LHCN-M2 (cell line): ENCODE measurements at regions not wholly inside any gene's neighbourhood (a gene's known extent, or its start where the extent isn't known, plus 50 kb on each side); places are given as distances from the start of the nearest gene placed in this dataset.

Experiments used
- DNase-seq: peaks from one replicate; pipeline ENCODE4 v3.0.0-alpha.2; 2012; ENCODE audit warnings: low read depth

DNA sequence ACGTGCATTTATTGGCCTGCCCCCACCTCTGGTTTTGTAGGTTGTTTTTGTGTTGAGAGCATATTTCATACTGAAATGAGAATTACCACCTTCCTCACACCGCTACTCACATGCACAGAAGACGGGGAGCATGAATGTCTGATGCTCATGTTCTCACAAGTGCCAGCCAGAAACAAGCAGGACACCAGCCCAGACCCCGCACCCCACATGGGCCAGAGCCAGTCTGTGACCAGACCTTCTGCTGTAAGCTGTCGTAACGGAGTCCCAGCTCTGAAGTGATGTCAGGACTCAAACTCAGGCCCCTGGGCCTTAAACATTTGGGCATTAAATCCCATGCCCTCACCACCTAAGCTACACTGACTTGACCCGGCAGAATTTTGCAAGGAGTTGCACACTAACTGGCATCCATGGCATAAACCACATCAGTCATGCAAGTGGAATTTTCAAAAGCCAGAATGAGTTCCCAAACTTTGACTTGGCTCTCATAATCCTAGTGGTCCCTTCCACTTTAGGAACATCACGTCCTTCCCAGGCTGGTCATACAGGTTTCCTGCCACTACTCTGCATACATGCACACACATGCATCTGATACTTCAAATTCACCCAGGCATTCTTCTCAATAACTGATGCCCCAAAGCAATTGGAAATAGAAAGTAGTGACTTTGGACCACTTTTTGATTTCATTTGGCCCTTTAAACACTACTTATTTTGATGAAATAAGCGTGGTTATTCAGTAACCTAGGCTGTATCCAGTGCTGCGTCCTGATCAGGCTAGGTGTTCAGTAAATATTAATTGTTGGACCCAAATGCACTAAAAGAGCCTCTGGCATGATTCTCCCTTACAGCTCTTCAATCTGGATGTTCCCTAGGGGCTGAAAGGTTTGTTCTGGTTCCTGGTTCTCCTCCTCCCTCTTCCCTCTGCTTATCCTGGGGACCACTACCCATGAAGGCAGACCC, 223.1 kb upstream of the ID2 start:
- peak; percentile 54 for DNase-seq

DNA sequence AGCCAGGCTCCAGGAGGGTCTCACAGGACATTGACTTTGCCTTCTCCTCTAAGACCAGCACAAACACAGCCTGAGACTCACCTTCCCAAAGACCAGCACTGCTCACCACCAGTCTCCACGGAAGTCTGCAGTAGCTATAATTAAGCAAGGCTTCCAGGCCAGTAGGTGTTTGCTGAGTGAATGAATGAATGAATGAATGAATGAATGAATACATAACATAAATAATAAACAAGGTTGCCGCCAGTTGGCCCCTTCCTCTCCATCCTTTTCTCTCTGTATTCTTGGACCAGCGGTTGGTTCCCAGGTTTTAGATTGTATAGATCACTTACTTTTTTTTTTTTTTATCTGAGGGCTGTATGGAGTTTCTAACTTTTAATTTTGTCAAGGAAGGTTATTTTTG, 222.4 kb upstream of the ID2 start:
- no peak for DNase-seq

DNA sequence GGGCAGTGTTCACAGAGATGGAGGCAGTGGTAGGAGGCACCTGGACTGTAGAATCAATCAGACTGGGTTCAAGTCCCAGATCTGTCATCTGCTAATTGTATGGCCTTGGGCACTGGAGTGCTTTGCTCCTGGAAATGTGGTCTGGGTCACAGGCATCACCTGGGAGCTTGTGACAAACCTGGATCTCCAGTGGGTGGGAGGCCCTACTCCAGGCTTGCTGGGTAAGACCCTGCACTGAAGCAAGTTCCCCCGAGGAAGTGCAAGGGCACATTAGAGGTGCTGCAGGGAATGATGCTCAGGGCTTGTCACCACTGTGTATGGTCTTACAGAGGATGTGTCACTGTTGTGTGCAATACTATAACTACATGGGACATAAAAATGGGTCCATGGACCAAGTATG, 220.5 kb upstream of the ID2 start:
- no peak for DNase-seq

DNA sequence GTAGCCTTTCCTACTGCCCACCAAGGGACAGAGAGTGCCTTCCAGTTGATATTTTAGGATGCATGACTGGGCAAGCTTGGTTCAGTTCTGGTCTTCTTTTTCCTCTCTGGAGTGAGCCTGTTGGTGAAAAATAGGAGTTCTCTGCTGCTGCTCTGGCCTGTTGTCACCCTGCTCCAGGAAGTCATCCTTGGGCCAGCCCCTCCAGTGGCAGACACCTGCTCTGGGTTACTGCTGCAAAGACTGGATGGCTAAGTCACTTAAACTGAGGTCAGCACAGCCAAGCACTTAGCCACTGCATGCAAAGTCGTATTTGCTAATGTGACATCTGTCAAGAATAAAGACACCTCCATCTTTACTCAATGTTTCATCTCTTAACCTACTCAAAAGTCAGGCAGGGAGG, 219.6 kb upstream of the ID2 start:
- no peak for DNase-seq

DNA sequence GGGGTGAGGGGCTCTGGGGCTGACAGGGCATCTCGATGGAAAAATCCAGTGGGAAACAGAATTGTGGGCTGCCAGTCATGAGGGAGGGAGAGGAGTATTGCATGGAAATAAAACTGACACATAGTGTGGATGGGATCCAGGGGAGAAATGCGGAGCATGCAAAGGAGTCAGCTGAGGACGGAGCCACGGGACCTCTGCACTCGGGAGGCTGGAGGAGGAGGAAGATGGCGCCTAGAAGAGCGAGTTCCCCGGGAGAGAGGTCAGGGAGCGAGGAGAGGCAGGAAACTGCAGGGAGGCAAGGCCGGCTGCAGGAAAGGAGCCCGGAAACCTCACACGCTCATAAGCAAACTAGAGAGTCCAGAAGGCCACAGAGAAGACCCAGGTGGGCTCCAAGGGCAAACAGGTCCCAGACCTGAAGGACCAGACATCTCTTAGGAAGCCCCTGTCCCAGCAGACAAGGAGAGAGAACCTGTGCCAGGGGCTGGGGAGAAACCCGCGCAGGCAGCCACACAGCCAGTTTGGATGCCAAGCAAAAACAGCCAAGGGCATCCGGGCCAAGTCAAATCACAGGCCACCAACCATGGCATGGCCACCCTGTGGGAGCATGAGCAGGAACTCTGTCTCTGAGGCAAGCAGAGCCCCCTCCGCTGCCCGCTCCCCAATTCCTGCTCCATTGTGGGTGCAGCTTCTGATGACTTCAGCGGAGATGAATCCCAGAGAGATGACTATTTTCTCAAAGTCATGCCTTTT, 218.8 kb upstream of the ID2 start:
- DNase-seq, result no peak

DNA sequence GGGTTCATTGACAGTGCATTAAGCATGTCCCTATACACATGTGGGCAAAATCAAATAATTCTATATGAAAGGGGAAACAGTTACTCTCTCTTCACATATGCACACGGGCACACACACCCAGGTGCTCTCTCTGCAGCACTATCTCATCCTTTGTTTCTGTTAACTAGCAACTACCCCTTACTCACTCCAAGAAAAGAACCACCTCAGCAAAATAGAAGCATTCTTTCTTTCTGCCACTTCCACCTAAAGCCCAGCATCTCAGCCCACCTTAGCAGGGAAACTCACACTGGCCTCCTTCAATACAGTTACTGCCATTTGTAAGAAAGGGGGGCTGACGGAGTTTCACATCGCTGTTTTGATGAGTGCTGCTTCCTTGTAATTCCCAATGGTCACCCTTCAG, 216.3 kb upstream of the ID2 start:
- DNase-seq, result no peak

DNA sequence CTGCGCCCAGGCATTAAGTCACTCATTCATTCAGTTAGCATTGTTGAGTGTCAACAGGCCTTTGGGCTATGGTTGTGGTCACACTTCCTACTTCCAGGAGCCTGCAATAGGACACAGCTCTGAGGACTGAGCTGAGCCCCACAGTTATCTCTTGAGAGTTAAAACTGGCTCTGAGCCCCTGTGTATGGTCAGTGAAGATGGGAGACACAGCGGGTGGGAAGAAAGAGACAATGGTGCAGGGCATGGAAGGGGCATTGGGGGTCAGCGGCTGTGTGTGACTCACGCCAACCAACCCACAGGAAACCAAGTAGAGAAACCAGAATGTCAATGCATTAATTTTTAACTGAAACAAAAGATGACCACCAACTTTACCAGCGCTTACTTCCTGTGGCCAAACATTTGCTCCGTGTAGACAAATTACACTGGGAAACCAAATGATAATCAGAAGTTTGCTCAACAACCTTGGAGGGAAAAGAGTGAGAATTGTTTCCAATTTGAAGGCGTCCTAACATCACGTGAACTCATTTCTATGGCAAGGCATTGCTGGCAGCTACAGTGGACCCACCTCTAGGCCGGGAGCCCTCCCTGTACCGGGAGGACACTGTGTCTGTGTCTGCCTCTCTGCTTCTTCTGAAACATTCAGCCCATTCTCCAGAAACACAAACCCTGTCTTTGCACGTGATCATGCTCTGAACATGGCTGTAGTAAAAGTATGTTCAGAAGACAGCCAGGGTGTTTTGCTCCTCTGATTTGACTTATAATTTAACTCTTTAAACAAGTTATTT, 212.0 kb upstream of the ID2 start:
- no peak for DNase-seq

DNA sequence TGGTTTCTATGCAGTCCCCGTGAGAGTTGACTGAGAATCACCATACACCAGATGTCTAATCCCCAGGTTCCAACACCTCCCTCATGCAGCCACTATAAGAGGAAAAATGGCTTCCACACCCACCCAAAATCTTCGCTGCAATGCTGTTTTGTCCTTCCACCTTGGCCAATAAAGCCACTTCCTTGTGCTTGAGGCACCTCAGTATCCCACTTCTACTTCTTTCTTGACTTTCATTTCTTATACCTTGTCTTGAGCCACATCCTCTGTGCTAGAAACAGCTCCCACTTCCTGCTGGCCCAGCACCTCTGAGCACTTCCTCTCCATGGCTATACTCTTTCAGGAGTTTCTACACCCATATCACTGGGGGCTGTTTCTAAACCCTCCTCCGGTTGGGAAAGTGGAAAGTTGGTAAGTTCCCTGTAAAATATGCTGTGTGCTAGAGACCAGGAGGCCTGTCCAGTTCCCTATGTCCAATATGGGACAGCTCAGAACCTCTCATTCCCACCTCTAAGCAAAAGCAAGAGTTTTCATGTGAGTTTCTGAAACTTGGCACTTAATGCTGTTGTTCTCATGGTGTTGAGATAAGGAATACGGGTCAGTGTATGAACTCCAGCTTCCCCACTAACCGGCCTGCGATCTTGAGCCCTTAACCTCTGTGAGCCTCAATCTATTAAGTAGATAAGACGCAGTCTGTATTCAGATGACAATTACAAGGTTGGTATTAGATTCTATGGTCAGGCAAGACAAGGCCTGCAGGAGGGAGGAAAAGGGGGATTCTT, 209.1 kb upstream of the ID2 start:
- no peak for DNase-seq

DNA sequence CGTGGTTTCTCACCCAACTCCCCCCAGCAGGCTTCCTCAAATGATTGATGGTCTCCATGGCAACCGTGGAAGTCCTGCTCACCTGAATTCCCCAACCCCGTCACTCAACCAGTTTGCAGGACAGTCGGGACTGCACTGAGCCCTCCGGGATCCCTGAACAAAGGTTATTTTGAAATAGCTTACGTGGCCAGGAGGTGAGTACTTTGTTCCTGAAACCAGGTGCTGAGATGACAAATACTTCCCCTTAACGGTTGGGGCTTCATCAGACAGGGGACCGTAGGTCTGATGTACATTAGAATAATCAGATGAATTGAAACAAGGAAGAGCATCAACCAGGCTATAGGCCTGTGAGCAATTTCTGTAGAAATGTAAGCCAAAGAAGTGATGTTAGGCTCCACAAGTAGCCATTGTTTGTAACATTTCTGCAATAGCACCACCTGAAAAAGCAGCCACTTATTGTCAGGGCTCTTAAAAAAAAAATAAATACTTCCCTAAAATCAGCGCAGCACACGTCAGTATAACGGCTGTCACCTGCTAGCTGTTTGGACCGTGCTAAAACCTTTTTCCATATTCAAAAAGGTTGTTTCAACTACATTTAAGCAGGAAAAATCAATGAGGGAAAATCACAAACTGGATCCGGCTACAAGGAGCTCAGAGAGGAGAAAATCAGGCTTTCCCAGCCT, 206.4 kb upstream of the ID2 start:
- DNase-seq, result no peak

DNA sequence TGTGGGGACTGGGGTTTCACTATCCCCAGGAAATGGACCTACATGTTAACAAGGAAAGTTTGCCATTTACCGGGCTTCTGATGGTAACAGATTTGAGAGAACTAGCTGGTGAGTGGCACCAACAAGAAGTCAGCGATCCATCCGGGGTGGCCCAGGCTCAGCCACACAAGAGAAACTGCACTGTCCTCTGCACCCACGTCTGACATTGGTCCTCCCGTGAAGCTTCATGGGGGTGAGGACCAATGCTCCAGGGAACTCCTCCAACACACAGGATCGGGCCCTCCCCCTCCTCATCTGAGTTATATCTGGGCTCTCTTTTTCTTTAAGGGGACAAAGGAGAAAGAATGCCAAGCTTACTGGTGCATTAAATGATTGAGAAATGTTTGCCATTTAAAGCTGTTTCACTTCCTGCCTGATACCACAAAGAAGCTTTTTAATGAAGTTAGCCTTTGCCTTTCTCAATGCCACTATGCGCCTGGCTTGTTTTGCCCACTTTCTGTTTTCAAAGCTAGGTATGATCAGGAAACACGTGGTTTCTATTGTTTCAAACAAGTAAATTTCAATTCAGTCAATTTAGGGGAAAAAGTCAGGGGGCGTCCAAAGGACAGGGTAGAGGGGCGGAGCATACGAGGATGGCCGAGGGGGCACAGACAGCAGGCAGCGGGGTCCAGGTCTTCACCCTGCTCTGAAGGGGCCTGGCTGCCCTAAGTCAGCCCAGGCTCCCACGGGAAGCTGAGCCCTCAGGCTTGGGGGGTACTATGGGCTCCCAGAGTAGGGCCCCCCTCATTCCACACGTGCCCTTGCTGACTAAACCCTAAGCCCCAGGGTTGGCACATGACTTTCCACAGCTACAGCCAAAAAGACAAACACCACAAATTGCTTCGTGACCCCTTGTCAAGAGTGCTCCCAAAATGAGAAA, 204.0 kb upstream of the ID2 start:
- no peak for DNase-seq

DNA sequence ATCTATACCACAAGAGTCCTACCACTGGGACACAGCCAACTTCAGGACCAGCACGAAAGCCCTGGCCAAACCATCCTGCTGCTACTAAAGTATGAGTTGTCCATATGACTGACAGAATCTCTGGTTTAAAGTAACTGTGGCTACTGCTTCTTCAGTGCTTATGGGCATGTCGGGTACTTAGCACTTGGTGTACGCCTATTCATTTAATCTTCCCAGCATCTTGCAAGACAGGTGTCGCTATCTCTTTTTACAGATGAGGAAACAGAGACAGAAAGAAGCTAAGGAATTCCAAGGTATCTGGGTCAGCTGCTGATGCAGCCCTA, 203.4 kb upstream of the ID2 start:
- DNase-seq, result no peak

DNA sequence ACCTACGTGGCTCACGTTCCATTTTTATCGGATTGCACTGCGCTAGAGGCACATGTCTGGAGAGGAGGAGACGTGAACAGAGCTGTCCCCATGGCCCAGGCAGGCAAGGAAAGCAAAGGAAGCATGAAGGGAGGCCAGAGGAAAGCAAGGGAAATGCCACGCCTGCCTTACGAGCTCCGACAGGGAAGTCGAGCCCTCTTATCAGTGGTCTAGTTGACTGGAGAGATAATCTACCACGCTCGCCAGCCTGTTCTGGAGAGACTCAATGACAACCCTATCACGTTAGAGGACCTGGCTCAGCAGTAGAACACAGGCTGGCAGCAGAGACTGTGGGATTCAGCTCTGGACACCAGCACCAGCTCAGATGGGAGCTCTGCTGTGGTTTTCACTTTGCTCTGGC, 202.6 kb upstream of the ID2 start:
- no peak for DNase-seq

DNA sequence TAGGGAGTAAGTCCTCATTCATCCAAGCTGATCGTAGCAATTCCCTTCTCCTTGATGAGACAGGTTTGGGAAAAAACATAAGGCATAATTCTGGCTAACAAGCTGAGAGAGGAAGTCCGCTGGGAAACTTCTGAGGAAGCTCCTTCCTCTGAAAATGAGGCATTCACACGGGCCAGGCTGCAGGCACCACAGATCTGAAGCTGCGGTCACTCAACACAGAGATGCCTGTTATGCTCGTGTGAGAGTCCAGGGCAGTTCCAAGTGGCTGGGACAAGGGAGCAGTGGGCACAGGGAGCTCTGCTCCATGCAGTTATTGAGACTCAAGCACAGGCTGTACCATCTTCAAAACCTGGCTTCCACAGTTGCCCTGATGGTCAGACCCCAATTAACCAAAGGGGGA, 200.9 kb upstream of the ID2 start:
- no peak for DNase-seq

DNA sequence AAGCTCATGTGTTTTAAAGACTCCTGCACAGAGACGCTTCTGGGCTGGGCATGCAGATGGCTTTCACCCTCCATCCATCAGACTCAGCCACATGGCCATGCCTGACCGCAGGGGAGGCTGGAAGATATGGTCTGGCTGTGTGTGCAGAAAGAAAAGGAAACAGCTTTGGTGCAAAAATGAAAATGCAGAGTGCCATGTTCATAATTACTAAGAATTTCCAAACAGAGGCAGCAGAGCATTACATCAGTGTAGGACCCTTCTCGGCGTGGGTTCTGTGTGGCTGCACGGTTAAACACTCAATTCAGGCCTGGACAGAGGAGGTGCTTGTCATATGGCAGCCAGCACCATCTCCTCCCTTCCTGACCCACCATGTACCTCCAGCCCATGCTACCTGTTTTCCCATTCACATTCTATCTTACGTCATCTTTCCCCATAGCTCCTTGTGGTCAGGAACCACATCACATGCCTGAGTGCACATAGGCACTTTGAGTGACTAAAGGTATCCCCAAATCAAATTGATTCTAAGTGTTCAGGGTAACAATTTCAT, 200.3 kb upstream of the ID2 start:
- DNase-seq, result no peak

DNA sequence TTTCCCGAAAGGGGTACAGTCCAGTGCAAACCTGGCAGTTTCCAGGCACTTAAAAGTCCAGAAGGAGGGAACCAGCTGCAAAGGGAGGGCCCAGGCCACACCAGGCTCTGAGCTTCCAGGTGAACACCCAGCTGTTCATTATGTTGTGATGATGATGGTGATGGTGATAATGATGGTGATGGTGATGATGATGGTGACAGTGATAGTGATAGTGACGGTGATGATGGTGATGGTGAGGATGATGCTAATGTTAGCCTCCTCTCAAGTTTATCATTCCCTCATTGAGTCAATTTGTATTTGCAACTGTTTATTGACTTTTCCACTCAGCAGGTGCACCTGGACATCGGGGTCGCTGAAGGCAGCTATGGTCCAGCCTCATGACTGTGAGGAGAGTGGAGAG, 199.4 kb upstream of the ID2 start:
- DNase-seq, result no peak

DNA sequence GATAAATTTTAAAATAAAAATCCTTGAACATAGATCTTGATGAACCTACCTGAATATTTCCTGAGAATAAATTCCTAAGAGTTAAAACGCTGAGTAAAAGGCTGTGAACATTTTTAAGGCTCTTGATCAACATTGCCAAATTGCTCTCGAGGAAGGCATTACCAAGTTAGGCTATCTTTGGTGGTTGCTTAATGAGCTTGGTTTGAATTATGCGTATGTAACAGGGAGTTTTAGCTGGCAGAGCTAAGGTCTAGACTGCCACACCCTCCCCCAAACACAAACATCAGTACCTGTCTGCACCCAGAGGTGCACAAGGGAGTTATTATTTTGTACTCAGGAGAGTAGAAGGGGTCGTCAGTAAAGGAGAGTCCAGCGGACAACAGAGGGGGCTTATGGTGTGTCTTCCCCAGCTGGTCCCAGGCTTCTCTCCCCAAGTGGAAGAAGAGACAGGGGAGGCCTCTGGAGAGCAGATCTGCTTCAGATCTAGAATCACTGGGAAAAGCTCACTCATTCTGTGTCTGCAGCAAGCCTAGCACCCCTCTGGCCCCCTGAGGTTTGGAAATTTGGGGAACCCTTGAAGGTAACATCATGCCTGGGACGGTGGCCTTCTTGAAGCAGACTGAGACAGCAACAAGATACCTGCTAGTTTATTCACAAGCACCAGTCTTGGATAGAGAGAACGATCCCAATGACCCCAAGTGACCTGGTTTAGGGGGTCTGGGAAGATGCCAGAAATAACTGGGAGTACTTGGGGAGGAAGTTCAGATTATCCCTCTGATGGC, 197.2 kb upstream of the ID2 start:
- DNase-seq, result no peak

DNA sequence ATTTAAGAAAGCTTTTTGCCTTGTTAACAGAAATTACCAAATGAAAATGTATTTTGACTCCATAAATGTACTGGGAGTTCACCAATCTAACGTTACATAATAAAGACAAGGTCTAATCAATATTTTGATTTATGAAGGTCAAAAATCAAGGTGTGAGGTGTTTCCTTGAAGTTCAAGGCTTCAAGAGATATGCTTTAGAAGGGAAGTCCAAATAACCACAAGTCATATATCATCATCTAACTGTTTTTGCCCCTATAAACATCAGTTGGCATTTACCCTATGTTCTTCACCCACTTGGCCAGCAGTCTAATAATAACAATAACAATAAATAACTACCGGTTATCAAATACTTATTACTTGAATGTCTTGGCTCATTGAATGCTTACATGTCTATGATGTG, 196.1 kb upstream of the ID2 start:
- DNase-seq, result no peak

DNA sequence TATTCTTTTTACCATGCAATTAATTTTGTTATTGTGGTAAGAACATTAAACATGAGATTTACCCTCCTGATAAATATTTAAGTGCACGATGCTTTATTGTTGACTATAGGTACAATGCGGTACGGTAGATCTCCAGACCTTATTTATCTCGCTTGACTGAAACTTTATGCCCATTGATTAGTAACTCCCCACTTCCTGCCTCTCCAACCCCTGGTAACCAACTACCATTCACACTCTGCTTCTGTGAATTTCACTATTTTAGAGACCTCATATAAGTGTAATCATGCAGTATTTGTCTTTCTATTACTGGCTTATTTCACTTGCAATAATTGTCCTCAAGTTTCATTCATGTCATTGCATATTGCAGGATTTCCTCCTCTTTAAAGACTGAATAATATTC, 195.7 kb upstream of the ID2 start:
- DNase-seq, result no peak

DNA sequence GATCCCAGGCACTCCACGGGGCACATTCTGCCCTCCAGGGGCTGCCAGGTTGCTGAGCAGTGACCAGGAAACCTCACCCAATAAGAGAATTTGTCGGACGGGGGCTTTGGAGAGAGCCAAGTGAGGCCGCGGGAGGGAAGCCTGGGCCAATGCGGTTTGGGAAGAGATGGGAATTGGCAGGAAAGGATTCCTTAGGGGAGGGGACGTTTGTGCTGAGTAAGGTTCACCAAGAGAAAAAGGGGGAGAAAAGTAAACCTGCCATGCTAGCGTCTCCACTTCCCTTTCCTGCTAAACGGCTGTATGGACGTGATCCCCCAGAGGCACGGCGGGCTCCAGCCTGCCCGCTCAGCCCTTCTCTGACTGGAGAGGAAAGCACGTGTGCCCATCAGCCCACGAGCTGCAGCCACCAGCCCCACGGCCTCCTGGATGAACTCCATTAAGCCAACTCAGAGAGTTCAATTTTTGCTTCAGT, 194.4 kb upstream of the ID2 start:
- no peak for DNase-seq
